HG03378 (cell line): ENCODE measurements at regions not wholly inside any gene's neighbourhood (a gene's known extent, or its start where the extent isn't known, plus 50 kb on each side); places are given as distances from the start of the nearest gene placed in this dataset.
"Not testable (repeated sequence)": the region's sequence is repeated elsewhere in the genome, so short reads cannot be mapped to it uniquely, and the experiment has no call there.

Experiments
- ATAC-seq: cut with Tn5 transposase; IDR thresholded peaks from one replicate; pipeline ENCODE4 v1.9.1; 2021; ENCODE audit warnings: mild to moderate bottlenecking, moderate library complexity; ENCODE audit not compliant: unreplicated experiment

DNA sequence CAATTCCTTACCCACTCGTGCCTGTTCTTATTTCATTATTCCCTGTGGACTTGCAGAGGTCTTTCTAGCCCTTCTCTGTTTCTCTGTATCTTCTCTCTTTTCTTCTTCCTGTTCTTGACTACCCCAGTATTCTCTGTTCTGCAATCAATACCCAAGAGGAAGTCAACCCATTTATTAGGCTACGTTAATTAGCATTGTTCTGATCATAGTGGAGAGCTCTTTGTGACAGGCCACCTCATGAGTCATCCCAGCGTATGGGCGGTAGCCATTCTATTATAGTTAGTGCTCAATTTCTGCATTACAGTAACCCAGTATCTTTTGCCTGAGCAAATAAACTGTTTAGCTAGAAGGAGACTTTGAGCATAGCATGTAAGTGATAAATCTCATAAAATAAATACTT, 259.5 kb upstream of the GRM7 start:
- no peak for ATAC-seq

GRCh38 chr3:6602329-6602728, 258.6 kb upstream of the GRM7 start:
- no peak for ATAC-seq

DNA sequence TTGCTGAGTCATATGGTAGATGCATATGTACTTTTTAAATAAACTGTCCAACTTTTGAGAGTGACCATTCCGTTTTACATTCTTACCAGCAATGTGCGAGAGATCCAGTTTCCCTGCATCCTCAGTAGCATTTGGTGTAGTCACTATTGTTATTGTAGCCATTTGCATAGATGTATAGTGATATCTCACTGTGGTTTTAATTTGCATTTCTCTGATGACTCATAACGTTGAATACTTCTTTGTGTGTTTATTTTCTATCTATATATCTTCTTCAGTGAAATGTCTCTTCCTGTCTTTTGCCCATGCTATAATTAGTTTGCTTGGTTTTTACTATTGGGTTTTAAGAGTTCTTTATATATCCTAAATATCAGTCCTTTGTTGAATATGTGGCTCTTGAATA, 255.7 kb upstream of the GRM7 start:
- no peak for ATAC-seq

DNA sequence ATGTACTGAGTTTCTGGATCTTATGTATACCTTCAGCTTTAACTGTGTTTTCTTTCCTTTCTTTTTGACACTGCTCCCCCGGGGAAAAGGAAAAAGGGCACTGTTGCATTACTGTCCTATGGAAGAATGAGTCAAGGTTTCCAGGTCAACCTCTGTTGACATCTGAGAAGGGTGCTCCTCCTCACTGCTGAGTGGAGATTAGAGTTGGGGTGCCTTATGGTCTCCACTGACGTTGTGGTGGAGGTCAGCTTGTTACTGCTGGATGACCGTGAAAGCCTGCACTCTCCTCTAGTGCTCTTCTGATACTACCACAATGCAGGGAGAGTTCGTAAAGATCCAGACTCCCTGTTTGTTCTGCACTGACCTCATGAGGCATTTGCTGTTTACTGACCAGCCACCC, 252.1 kb upstream of the GRM7 start:
- no peak for ATAC-seq

DNA sequence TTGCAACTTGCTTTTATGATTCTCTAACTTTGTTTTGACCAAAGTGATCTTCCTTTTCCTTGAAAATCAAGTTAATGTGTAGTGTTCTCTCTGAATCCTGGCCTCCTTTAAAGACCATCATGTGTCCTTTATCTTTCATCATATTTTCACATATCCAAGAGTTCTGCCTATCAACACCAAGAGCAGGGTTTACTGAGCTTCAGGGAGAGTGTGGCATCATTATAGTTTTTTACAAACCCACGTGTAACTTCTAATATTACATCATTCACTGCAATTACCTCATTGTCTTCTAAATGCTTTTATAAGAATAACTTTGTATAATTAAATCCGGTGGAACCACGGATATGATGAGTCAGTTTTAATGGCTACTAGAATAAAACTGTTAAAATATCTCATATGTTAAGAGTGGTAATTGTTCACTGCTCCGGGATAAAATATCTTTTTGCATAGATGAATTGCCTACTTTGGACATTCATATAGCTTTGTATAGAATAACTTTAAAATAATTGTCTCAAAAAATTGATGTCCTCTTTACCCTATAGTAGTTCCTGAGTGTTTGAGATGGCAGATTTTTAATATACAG, 248.8 kb upstream of the GRM7 start:
- no peak for ATAC-seq

GRCh38 chr3:6622260-6622659, 238.7 kb upstream of the GRM7 start:
- no peak for ATAC-seq

DNA sequence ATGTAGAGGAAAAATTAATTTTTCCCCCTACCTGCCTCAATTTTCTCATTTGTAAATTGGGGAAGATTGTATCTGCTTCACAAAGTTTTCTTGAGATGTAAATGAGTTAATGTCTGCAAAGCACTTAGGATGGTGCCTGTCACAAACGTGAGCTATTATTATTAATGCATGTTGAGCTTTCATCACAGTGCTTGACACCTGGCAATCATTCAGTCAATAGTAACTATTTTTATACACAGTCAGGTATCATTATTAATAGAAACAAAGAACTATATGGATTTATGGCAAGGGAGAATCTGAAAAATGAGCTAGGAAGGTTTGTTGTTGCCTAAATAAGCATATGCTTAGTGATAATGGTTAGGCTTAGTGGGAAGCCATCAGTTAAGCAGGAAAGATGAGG, 238.2 kb upstream of the GRM7 start:
- ATAC-seq, result no peak

DNA sequence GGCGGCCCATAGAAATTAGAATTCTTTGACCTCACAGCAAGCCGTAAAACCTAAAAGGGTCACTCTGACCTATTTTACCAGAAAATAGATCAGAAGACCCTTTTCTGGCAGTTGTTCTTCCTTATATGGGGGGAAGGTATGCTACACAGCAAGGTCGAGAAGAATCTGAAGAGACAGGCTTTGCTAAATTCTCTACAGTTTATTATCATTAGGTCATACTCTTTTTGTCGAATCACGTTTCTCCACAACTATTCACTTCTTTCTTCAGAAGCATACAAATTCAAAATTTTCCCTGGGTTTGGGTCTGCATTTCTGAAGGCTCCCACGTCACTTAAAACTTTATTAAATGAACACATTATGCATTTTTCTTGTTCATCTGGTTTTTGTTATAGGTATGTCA, 229.5 kb upstream of the GRM7 start:
- ATAC-seq, result no peak

- ATAC-seq, result no peak
Observed at GRCh38 chr3:6640907-6641306, 220.0 kb upstream of the GRM7 start.

GRCh38 chr3:6644070-6644929, 216.6 kb upstream of the GRM7 start:
- peak; percentile 40 for ATAC-seq

DNA sequence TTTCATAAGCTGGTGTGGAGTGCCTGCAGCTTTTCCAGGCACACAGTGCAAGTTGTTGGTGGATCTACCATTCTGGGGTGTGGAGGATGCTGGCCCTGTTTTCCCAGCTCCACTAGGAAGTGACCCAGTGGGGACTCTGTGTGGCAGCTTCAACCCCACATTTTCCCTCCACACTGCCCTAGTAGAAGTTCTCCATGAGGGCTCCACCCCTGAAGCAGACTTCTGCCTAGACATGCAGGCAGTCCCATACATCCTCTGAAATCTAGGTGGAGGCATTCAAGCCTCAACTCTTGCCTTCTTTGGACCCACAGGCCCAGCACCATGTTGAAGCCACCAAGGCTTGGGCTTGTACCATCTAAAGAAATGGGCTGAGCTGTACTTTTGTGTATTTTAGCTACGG, 206.2 kb upstream of the GRM7 start:
- ATAC-seq, result no peak

DNA sequence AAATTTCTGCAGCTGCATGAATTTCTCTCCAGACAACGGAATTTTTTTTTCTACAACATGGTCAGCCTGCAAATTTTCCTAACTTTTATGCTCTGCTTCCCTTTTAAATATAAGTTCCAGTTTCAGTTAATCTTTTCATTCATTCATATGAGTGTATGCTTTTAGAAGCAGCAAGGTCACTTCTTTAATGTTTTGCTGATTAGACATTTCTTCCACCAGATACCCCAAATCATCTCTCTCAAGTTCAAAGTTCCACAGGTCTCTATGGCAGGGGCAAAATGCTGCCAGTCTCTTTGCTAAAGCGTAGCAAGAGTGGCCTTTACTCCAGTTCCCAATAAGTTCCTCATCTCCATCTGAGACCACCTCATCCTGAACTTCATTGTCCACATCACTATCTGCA, 205.6 kb upstream of the GRM7 start:
- ATAC-seq, result no peak

- ATAC-seq, result no peak
Observed at GRCh38 chr3:6657591-6657990, 203.3 kb upstream of the GRM7 start.

DNA sequence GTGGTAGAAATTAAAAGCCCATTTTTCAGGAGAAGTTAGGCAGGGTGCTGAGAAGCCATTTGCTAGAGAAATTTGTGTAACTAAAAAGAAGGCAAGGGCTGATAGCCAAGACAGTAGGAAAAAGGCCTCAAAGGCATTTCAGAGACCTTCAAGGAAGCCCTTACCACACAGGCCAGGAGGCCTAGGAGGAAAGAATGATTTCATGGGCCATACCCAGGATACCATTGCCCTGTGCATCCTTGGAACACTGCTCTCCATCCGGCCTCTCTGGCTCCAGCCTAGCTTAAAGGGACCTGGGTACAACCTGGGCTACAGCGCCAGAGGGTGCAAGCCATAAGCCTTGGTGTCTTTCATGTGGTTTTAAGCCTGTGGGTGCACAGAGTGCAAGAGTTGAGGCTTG, 193.6 kb upstream of the GRM7 start:
- ATAC-seq, result no peak

DNA sequence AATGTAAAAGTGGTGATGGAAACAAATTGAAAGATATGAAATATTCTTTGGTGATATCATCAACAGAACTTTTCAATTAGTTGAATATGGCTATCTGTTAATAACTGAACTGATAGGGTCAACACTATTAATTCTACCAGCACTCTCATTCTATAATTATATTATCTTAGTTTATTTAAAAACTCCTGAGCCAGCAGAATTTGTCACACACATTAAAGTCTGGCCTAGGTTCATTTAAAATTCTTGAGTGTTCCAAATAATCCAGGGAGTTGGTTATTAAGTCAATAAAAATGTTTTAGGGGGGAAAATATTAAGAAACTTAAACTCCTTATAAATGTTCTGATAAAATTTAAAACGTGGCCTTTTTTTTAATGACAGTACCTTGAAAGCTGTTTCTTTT, 189.6 kb upstream of the GRM7 start:
- ATAC-seq, result no peak

DNA sequence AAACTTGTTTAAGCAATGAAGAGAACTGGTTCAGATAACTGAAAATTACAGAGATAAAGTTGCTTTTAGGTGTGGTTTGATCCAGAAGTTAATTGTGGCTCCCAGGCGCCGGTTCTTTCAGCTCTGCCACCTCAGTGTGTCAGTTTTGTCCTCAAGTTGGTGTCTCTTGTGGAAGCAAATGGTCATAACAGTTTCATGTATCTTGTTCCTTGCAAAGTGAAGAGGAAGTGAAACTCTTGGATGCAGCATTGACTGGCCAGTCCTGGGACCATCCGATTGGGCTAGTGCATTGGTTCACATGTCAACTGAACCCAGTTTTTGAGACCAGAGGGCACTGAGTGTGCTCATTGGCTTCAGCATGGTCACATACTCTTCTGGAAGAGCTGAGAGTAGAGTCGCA, 181.4 kb upstream of the GRM7 start:
- ATAC-seq, result peak; percentile 42

DNA sequence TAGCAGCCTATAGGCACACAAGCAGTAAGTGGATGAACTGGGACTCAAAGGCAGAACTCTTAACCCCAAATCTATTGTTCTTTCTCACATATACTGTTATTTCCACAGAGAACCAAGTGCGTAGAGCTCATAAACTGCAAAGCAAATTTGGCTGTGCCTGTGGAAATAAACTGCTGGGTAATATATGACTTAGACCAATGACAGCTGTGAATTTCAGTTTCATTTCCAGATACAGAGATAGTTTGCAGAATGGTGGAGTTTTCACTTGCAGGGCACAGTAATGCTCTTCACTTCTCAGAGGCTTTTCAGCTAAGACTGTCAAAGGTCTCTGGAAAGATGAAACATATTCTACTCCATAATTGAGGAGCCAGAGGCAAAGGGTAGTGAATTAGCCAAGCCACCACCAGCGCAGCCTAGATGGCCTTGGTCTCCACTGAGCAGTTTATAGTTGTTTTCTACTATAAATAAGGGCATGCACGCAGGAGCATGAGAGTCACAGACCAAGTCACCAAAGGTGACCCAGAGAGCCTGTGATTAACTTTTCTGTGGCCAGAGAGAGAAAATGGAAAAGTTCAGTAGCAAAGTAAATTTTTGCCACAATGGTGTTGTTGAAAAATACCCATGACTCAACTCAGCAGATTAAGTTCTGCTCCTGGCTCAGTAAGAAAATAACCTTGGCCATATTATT, 180.7 kb upstream of the GRM7 start:
- peak; percentile 95 for ATAC-seq

- ATAC-seq, result no peak
Observed at GRCh38 chr3:6697285-6697684, 163.6 kb upstream of the GRM7 start.

GRCh38 chr3:6697722-6698121, 163.2 kb upstream of the GRM7 start:
- ATAC-seq, result no peak

DNA sequence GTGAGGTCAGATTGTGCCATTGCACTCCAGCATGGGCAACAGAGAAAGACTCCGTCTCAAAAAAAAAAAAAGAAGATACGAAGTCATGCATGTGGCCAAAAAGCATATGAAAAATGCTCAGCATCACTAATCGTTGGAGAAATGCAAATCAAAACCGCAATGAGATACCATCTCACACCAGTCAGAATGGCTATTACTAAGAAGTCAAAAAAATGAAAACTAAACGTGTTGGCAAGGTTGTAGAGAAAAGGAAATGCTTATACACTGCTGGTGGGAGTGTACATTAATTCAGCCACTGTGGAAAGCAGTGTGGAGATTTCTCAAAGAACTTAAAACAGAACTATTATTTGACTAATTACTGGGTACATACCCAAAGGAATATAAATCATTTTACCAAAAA, 156.1 kb upstream of the GRM7 start:
- not testable (repeated sequence) for ATAC-seq

- ATAC-seq, result no peak
Observed at GRCh38 chr3:6706777-6707176, 154.1 kb upstream of the GRM7 start.

- ATAC-seq, result no peak
Observed at GRCh38 chr3:6709178-6709577, 151.7 kb upstream of the GRM7 start.
